GM13977 (cell line): ENCODE measurements at regions not wholly inside any gene's neighbourhood (a gene's known extent, or its start where the extent isn't known, plus 50 kb on each side); places are given as distances from the start of the nearest gene placed in this dataset.

ENCODE experiments used
- DNase-seq: peaks from one replicate; pipeline ENCODE4 v3.0.0; 2012; ENCODE audit warnings: low spot score
- in situ Hi-C: fragments of 300-500 bp; cut with MboI; formaldehyde crosslinking; loops from one replicate; pipeline ENCODE4 v1.12.0; 2022; ENCODE audit warnings: low sequenced_read_pairs, low pct_unique_long_range_greater_than_20kb, mixed read lengths, inconsistent platforms; ENCODE audit not compliant: unreplicated experiment
- TF ChIP-seq, protein P1 (sequence below): IDR thresholded peaks from 2 replicates; pipeline ENCODE4 v1.5.1; 2012; ENCODE audit warnings: mild to moderate bottlenecking, control low read depth; ENCODE audit not compliant: insufficient read depth; ENCODE audit errors: extremely low read depth, missing control alignments

DNA sequence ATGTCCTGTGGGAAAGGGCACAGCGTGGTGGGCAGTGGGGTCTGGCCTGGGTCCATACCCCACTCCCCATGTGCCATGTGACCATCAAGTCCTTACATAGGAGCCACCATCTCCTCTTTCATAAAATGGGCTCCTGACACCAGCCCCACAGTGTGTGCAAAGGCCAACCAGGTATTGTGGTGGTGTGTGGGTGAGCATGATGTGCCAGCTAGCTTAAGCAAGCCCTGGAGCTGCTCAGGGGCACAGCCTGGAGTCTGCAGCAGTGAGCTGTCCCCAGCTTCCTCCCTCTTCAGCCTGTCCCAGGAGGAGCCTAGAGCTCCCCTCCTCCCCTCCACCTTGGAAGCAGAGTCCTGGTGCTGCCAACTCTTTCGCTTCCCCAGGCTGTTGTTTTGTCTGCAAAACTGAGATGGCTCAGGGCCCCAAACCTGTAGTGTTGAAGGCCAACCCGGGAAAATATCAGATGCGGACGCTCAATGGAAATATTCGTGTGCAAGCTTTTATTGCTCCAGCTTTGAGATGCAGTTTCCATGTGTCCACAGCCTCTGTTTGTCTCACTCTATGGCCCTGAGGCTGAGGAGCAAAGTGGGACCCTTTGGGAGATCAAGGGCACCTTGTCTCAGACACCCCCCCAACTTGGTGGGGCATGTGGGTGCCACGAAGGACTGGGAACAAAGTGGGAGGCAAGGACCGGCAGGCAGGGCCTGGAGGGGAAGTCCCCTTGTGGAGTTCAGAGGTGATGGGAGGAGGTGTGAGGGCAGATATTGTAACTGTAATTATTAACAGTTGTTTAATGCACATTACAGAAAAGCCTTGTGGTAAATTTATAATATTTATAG is 92.6 kb downstream of the CTTN start:
- no peak for DNase-seq
- TF ChIP-seq, protein P1, sequence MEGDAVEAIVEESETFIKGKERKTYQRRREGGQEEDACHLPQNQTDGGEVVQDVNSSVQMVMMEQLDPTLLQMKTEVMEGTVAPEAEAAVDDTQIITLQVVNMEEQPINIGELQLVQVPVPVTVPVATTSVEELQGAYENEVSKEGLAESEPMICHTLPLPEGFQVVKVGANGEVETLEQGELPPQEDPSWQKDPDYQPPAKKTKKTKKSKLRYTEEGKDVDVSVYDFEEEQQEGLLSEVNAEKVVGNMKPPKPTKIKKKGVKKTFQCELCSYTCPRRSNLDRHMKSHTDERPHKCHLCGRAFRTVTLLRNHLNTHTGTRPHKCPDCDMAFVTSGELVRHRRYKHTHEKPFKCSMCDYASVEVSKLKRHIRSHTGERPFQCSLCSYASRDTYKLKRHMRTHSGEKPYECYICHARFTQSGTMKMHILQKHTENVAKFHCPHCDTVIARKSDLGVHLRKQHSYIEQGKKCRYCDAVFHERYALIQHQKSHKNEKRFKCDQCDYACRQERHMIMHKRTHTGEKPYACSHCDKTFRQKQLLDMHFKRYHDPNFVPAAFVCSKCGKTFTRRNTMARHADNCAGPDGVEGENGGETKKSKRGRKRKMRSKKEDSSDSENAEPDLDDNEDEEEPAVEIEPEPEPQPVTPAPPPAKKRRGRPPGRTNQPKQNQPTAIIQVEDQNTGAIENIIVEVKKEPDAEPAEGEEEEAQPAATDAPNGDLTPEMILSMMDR = no peak
- in situ Hi-C loops = no loop called here

DNA sequence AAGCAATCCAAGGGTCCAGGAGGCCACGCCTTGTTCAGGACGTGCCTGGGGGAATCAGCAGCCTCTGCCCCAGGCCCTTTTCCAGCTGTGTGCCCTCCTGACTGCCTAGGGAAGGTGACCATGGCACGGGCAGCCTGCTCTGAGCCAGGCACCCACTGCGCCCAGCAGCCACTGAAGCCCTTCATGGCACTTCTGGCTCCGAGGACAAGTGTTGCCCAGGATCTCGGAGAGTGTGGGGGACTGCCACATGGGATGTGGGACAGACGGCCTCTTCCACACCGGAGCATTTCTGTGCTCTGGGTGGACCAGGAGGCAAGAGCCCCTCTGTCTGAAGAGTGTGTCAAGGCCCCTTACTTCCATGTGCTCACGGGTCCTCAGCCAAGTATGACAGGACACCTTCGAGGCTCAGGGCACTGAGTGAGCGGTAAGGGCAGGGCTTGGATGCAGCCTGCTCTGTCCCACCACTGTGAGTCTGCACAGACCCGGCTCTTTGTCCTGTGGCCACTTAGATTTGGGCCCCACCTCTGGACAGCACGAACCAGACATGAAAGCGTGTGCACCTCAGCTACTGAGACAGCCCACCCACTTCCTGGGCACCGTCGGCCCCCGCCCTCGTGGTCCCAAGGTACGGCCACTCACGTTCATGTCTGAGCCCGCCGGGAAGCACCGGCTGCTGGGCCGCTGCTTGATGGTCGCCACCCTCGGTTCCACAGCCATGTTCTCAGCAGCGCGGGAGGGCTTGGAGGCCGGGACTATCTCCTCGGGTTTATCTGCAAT is 93.6 kb downstream of the CTTN start:
- in situ Hi-C loops = no loop called here
- no peak for DNase-seq
- TF ChIP-seq, protein P1 = no peak

DNA sequence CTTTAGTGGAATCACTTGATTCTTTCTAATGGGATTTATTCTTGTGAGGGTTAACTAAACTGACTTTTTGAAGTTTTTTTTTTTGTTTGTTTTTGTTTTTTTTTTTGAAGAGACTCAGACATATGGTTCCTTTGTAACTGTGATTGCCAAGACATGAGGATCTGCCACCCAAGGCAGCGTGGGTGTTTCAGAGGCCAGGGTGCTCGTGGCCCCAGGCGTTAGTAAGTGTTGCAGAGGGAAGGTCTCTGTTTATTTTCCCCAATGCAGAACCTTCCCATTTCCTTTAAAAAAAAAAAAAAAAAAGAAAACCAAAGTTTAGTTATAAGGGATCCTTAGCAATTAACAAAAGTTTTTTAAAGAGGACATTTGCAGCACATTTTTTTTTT is 94.8 kb downstream of the CTTN start:
- TF ChIP-seq, protein P1 = no peak
- no peak for DNase-seq

DNA sequence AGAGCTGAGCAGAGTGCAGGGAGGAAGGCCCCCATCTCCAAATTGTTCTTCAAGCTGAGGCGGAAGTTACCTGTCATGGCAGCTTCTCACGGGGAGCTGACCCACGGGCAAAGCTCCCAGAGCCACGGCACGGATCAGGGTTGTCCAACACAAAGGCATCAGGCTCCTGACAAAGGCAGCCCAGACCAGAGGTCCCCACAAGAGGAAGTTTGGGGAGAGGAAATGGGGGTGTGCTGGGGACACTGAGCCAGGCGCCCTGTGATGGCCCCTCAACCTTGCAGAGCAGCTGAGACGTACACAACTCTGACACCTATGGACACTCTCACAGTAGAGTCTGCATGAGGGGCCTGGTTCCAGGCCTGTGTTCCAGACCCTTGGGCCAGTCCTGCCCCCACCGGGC is 95.6 kb downstream of the CTTN start:
- in situ Hi-C loops = no loop called here
- TF ChIP-seq, protein P1 = no peak
- no peak for DNase-seq

More for the DNA sequence above, 94.8 kb downstream of the CTTN start:
- in situ Hi-C loops = no loop called here

DNA sequence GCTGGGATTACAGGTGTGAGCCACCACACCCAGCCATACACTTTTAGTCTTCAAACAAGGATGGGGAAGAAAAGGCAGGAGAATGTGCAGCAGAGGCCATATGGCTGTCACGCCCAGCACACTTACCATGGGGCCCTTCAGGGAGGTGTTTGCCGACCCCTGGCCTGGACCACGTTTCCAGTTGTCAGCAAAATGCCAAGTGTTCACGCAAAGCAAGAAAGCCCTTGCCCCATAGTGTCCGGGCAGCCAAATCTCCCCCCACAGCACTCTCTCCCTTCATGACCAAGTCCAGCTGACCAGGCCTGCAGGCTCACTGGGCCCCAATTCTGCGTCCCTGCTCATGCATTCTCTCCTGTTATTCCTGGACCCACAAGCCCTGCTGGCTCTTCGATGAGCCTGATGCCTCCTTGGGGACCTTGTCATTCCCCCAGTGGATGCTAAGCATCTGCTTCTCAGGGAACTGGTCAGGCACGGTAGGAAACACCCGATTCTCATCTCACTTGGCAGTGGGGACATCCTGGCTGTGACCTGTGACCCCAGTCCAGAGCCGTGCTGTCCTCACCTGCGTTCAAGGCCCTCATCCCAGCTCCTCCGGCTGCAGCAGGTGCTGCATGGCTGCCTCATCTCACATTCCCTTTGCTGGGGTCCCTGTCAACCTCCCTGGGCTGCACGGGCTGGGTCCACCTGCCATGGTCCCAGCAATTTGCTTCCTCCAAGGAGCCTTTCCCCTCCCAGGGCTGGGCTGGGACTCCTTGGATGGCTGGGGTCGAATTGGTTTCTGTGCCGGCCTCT is 96.4 kb downstream of the CTTN start:
- TF ChIP-seq, protein P1 = no peak
- DNase-seq = no peak
- in situ Hi-C loops = no loop called here
